ENCODE measurements at regions not wholly inside any gene's neighbourhood (a gene's known extent, or its start where the extent isn't known, plus 50 kb on each side); places are given as distances from the start of the nearest gene placed in this dataset.

- Histone ChIP-seq H3K4me1 (ENCODE audit: control insufficient read depth, insufficient read depth, low read length) (no peaks in the 10 kb centered on the region), H3K4me3 (ENCODE audit: insufficient read depth, low read depth, low read length) (no peak overlapping the region), H3K27me3 (ENCODE audit: control insufficient read depth, insufficient read depth, low read length, poor library complexity, severe bottlenecking) (no peaks in the 10 kb centered on the region), H3K36me3 (ENCODE audit: control insufficient read depth, insufficient read depth, low read length) (no peaks in the 10 kb centered on the region), H3K27ac (ENCODE audit: insufficient read depth, low read depth, low read length, poor library complexity, severe bottlenecking) (no peak overlapping the region), H3K9me3 (ENCODE audit: control insufficient read depth, low read length) (no peaks in the 10 kb centered on the region)
- 83 to 84% methylated on average over 5 of the region's 5 CpGs for WGBS, 2 experiments
Observed at GRCh38 chr2:128654408-128654807, 335.7 kb upstream of the HS6ST1 start.

GRCh38 chr2:128660836-128661235 lies 342.2 kb upstream of the HS6ST1 start:
- H3K36me3 ChIP-seq (ENCODE audit: control insufficient read depth, insufficient read depth, low read length): no peaks in the 10 kb centered on the region
- peaks cover 4% of the 10 kb centered on the region for H3K4me1 ChIP-seq (ENCODE audit: control insufficient read depth, insufficient read depth, low read length)
- 95 to 96% methylated on average over 6 of the region's 6 CpGs for WGBS, 2 experiments
- no peaks in the 10 kb centered on the region for H3K9me3 ChIP-seq (ENCODE audit: control insufficient read depth, low read length)
- no peak overlapping the region for H3K4me3 ChIP-seq (ENCODE audit: insufficient read depth, low read depth, low read length)
- H3K27ac ChIP-seq (ENCODE audit: insufficient read depth, low read depth, low read length, poor library complexity, severe bottlenecking): no peak overlapping the region
- no peaks in the 10 kb centered on the region for H3K27me3 ChIP-seq (ENCODE audit: control insufficient read depth, insufficient read depth, low read length, poor library complexity, severe bottlenecking)

GRCh38 chr2:128661311-128661710 lies 342.6 kb upstream of the HS6ST1 start:
- whole genome bisulfite sequencing, 2 experiments: 93% methylated on average over 3 to 5 of the region's 5 CpGs
- peaks cover 4% of the 10 kb centered on the region for H3K4me1 ChIP-seq (ENCODE audit: control insufficient read depth, insufficient read depth, low read length)
- H3K27ac ChIP-seq (ENCODE audit: insufficient read depth, low read depth, low read length, poor library complexity, severe bottlenecking): no peak overlapping the region
- H3K36me3 ChIP-seq (ENCODE audit: control insufficient read depth, insufficient read depth, low read length): no peaks in the 10 kb centered on the region
- no peak overlapping the region for H3K4me3 ChIP-seq (ENCODE audit: insufficient read depth, low read depth, low read length)
- H3K27me3 ChIP-seq (ENCODE audit: control insufficient read depth, insufficient read depth, low read length, poor library complexity, severe bottlenecking): no peaks in the 10 kb centered on the region
- H3K9me3 ChIP-seq (ENCODE audit: control insufficient read depth, low read length): no peaks in the 10 kb centered on the region

DNA sequence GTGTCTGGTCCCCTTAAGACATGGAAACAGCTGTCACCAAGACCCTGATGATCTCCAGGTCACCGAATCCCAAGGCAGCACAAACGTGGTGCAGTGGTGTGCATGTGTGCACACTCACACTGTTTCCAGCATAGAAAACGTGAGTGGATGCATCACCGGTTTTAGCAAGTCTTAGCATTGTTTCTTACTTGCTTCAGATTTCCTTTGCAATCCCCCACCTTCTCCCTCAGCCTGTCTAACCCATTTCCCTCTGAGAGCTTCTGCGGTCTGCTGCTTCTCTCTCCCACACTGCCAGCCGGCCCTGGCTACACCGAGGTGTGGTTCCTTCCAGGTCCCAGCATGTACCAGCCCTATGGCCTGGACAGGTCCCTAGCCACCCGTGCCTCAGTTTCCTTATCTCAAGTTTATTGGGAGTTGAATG lies 343.4 kb upstream of the HS6ST1 start:
- 87 to 91% methylated on average over 8 of the region's 8 CpGs for WGBS, 2 experiments
- no peaks in the 10 kb centered on the region for H3K36me3 ChIP-seq (ENCODE audit: control insufficient read depth, insufficient read depth, low read length)
- H3K9me3 ChIP-seq (ENCODE audit: control insufficient read depth, low read length): no peaks in the 10 kb centered on the region
- no peak overlapping the region for H3K4me3 ChIP-seq (ENCODE audit: insufficient read depth, low read depth, low read length)
- no peaks in the 10 kb centered on the region for H3K27me3 ChIP-seq (ENCODE audit: control insufficient read depth, insufficient read depth, low read length, poor library complexity, severe bottlenecking)
- peaks cover 4% of the 10 kb centered on the region for H3K4me1 ChIP-seq (ENCODE audit: control insufficient read depth, insufficient read depth, low read length)
- no peak overlapping the region for H3K27ac ChIP-seq (ENCODE audit: insufficient read depth, low read depth, low read length, poor library complexity, severe bottlenecking)

- Histone ChIP-seq H3K4me3 (ENCODE audit: insufficient read depth, low read depth, low read length) (no peak overlapping the region), H3K27ac (ENCODE audit: insufficient read depth, low read depth, low read length, poor library complexity, severe bottlenecking) (no peak overlapping the region), H3K27me3 (ENCODE audit: control insufficient read depth, insufficient read depth, low read length, poor library complexity, severe bottlenecking) (no peaks in the 10 kb centered on the region), H3K9me3 (ENCODE audit: control insufficient read depth, low read length) (no peaks in the 10 kb centered on the region), H3K36me3 (ENCODE audit: control insufficient read depth, insufficient read depth, low read length) (no peaks in the 10 kb centered on the region), H3K4me1 (ENCODE audit: control insufficient read depth, insufficient read depth, low read length) (peaks cover 4% of the 10 kb centered on the region)
- WGBS, 2 experiments: 94 to 95% methylated on average over 12 of the region's 12 CpGs
Observed at GRCh38 chr2:128663371-128664050, 344.8 kb upstream of the HS6ST1 start.

- H3K9me3 ChIP-seq (ENCODE audit: control insufficient read depth, low read length): no peaks in the 10 kb centered on the region
- WGBS, 2 experiments: 27 to 32% methylated on average over 3 to 4 of the region's 4 CpGs
- H3K4me1 ChIP-seq (ENCODE audit: control insufficient read depth, insufficient read depth, low read length): peaks cover 4% of the 10 kb centered on the region
- H3K27ac ChIP-seq (ENCODE audit: insufficient read depth, low read depth, low read length, poor library complexity, severe bottlenecking): no peak overlapping the region
- no peaks in the 10 kb centered on the region for H3K27me3 ChIP-seq (ENCODE audit: control insufficient read depth, insufficient read depth, low read length, poor library complexity, severe bottlenecking)
- H3K36me3 ChIP-seq (ENCODE audit: control insufficient read depth, insufficient read depth, low read length): no peaks in the 10 kb centered on the region
- H3K4me3 ChIP-seq (ENCODE audit: insufficient read depth, low read depth, low read length): no peak overlapping the region
Observed at GRCh38 chr2:128664499-128664971, 345.9 kb upstream of the HS6ST1 start.

- H3K4me1 ChIP-seq (ENCODE audit: control insufficient read depth, insufficient read depth, low read length): peaks cover 4% of the 10 kb centered on the region
- H3K36me3 ChIP-seq (ENCODE audit: control insufficient read depth, insufficient read depth, low read length): no peaks in the 10 kb centered on the region
- no peaks in the 10 kb centered on the region for H3K27me3 ChIP-seq (ENCODE audit: control insufficient read depth, insufficient read depth, low read length, poor library complexity, severe bottlenecking)
- no peak overlapping the region for H3K27ac ChIP-seq (ENCODE audit: insufficient read depth, low read depth, low read length, poor library complexity, severe bottlenecking)
- no peak overlapping the region for H3K4me3 ChIP-seq (ENCODE audit: insufficient read depth, low read depth, low read length)
- no peaks in the 10 kb centered on the region for H3K9me3 ChIP-seq (ENCODE audit: control insufficient read depth, low read length)
- 96 to 98% methylated on average over 4 of the region's 4 CpGs for WGBS, 2 experiments
Observed at GRCh38 chr2:128665113-128665512, 346.4 kb upstream of the HS6ST1 start.

DNA sequence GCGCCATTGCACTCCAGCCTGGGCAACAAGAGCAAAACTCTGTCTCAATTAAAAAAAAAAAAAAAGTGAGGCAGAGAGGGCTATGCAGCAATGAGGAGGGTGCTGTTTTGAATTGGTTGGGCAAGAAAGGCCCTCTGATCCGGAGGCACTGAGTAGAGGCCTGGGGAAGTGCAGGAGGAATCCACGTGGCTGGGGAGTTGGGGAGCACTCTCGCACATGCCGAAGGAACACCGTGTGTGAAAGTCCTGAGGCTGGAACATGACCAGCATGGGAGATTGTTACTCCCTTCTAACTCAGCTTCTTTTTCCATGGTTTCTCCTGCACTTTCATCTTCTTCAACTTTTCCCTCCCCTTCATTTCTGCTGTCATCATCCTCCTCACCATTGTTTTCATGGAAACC lies 347.9 kb upstream of the HS6ST1 start:
- Histone ChIP-seq H3K4me3 (ENCODE audit: insufficient read depth, low read depth, low read length) (no peak overlapping the region), H3K27me3 (ENCODE audit: control insufficient read depth, insufficient read depth, low read length, poor library complexity, severe bottlenecking) (no peaks in the 10 kb centered on the region), H3K27ac (ENCODE audit: insufficient read depth, low read depth, low read length, poor library complexity, severe bottlenecking) (no peak overlapping the region), H3K4me1 (ENCODE audit: control insufficient read depth, insufficient read depth, low read length) (peaks cover 4% of the 10 kb centered on the region), H3K36me3 (ENCODE audit: control insufficient read depth, insufficient read depth, low read length) (no peaks in the 10 kb centered on the region), H3K9me3 (ENCODE audit: control insufficient read depth, low read length) (no peaks in the 10 kb centered on the region)
- 90 to 96% methylated on average over 6 of the region's 6 CpGs for WGBS, 2 experiments

GRCh38 chr2:128667391-128667790 lies 348.7 kb upstream of the HS6ST1 start:
- H3K36me3 ChIP-seq (ENCODE audit: control insufficient read depth, insufficient read depth, low read length): no peaks in the 10 kb centered on the region
- H3K4me1 ChIP-seq (ENCODE audit: control insufficient read depth, insufficient read depth, low read length): peaks cover 4% of the 10 kb centered on the region
- H3K27ac ChIP-seq (ENCODE audit: insufficient read depth, low read depth, low read length, poor library complexity, severe bottlenecking): no peak overlapping the region
- H3K4me3 ChIP-seq (ENCODE audit: insufficient read depth, low read depth, low read length): no peak overlapping the region
- 94 to 96% methylated on average over 7 of the region's 7 CpGs for WGBS, 2 experiments
- no peaks in the 10 kb centered on the region for H3K27me3 ChIP-seq (ENCODE audit: control insufficient read depth, insufficient read depth, low read length, poor library complexity, severe bottlenecking)
- no peaks in the 10 kb centered on the region for H3K9me3 ChIP-seq (ENCODE audit: control insufficient read depth, low read length)

DNA sequence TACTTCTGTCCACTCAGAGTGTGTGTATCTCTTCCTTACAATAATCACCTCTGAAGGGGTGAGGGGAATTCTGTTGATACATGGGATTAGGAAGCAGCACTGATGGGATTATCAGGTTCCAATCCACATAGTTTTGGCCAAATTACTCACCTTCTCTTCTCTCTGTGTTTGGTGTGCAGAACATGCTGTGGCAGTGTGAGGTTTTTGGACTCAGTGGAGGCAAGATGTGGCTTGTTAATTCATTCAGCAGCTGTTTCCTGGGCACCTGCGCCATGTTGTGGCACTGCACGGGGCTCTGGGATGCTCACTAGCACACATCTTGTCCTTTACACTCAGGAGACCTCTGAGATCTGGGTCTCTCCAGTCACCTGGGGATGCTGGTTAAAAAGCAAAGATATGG lies 350.3 kb upstream of the HS6ST1 start:
- H3K4me3 ChIP-seq (ENCODE audit: insufficient read depth, low read depth, low read length): no peak overlapping the region
- H3K27me3 ChIP-seq (ENCODE audit: control insufficient read depth, insufficient read depth, low read length, poor library complexity, severe bottlenecking): no peaks in the 10 kb centered on the region
- H3K4me1 ChIP-seq (ENCODE audit: control insufficient read depth, insufficient read depth, low read length): peaks cover 4% of the 10 kb centered on the region
- WGBS, 2 experiments: 98 to 99% methylated on average over 2 of the region's 2 CpGs
- no peaks in the 10 kb centered on the region for H3K36me3 ChIP-seq (ENCODE audit: control insufficient read depth, insufficient read depth, low read length)
- H3K27ac ChIP-seq (ENCODE audit: insufficient read depth, low read depth, low read length, poor library complexity, severe bottlenecking): no peak overlapping the region
- no peaks in the 10 kb centered on the region for H3K9me3 ChIP-seq (ENCODE audit: control insufficient read depth, low read length)
